Activated naive CD4-positive, alpha-beta T cell treated with anti-CD3 and anti-CD28 coated beads, Interleukin-2, amount 50 U/mL, for 72 hours (primary cell): ENCODE measurements at regions not wholly inside any gene's neighbourhood (a gene's known extent, or its start where the extent isn't known, plus 50 kb on each side); places are given as distances from the start of the nearest gene placed in this dataset.
"Not testable (repeated sequence)": the region's sequence is repeated elsewhere in the genome, so short reads cannot be mapped to it uniquely, and the experiment has no call there.

ENCODE experiments used
- ATAC-seq, 2 donors: fragments of 150-1000 bp; cut with Tn5 transposase; 2 replicates each; pipeline ENCODE4 v1.10.0; 2021; ENCODE audit warnings: mild to moderate bottlenecking in 2 of 2, moderate library complexity in 2 of 2
- DNase-seq, 2 donors: peaks; one replicate each; pipeline ENCODE4 v3.0.0; 2021 to 2022; ENCODE audit warnings: low spot score in 2 of 2
- H3K27ac Mint-ChIP-seq, 2 donors: one replicate each; pipeline ENCODE4 v1.8.0; 2022; ENCODE audit warnings: mild to moderate bottlenecking in 2 of 2, mixed read lengths in 2 of 2
- H3K36me3 Mint-ChIP-seq, 2 donors: one replicate each; pipeline ENCODE4 v1.8.0; 2022; ENCODE audit warnings: mixed read lengths in 2 of 2
- H3K9me3 Mint-ChIP-seq, 2 donors: one replicate each; pipeline ENCODE4 v1.8.0; 2022; ENCODE audit warnings: mixed read lengths in 2 of 2

GRCh38 chr1:113307771-113308445, 82.4 kb upstream of the MAGI3 start:
- no peak for ATAC-seq
- Mint-ChIP-seq H3K27ac (no peak overlapping the region), H3K36me3 (peaks cover 7 to 15% of the 10 kb centered on the region in 2 donors), H3K9me3 (peaks cover 8% of the 10 kb centered on the region in 2 donors)
- DNase-seq: no peak

- Mint-ChIP-seq H3K9me3 (peaks cover 9 to 12% of the 10 kb centered on the region in 2 donors), H3K36me3 (peaks cover 11 to 21% of the 10 kb centered on the region in 2 donors)
- not testable (repeated sequence) for ATAC-seq, DNase-seq, H3K27ac Mint-ChIP-seq
Measured at GRCh38 chr1:113312651-113313050, 77.7 kb upstream of the MAGI3 start.

GRCh38 chr1:113314600-113314999, 75.7 kb upstream of the MAGI3 start:
- DNase-seq (no peak), ATAC-seq (no peak)
- Mint-ChIP-seq H3K36me3 (peaks cover 11 to 21% of the 10 kb centered on the region in 2 donors), H3K9me3 (peaks cover 9 to 12% of the 10 kb centered on the region in 2 donors), H3K27ac (no peak overlapping the region)

DNA sequence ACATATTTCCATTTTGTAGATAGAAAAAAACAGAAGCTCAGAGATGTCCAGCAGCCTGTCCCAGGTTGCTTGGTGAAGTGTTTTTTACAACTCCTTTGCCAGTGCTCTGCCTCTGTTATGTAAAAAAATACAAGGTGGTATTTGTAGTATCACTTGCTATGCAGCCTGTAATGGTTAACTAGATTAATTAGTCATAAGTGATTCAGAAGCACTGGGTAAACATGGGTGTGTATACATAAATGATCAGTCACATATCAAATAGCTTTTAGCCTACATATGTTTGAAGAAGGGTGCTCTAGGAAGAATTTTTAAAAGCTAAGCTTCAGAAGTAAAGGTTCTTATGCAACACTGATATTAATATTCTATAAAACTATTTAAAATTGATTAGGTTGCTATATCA, 70.0 kb upstream of the MAGI3 start:
- no peaks in the 10 kb centered on the region for H3K36me3 Mint-ChIP-seq
- no peaks in the 10 kb centered on the region for H3K9me3 Mint-ChIP-seq
- no peak overlapping the region for H3K27ac Mint-ChIP-seq
- no peak for ATAC-seq
- DNase-seq: no peak

- no peaks in the 10 kb centered on the region for H3K36me3 Mint-ChIP-seq
- no peak for DNase-seq
- no peak for ATAC-seq
Measured at GRCh38 chr1:113320972-113321680, 69.2 kb upstream of the MAGI3 start.

DNA sequence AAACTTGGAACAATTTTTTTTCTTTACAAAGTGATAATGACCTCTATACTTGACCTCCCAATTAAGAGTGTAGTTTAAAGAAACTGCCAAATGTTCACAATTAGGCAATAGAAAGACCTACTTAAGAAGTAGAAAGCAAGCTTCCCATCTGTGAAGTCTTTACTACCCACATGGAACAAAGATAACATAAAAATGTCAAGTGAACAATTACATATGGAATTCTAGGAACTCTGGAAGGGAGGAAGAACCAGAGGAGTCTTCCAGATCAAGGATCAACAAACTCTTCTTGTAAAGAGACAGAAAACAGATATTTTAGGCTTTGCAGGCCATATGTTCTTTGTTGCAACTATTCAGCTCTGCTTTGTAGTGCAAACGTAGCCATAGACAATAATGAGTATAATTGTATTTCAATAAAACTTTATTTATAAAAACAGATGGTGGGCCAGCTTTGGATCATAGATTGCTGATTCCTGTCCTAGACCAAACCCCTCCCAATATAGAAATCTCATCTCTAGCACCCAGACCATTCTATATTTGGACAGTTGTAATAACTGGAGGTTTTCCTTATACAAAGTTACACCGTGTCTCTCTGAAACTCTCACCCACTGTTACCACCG, 68.4 kb upstream of the MAGI3 start:
- Mint-ChIP-seq H3K27ac (no peak overlapping the region), H3K36me3 (no peaks in the 10 kb centered on the region), H3K9me3 (no peaks in the 10 kb centered on the region)
- DNase-seq (no peak), ATAC-seq (no peak)

More at GRCh38 chr1:113320972-113321680, 69.2 kb upstream of the MAGI3 start:
- Mint-ChIP-seq H3K27ac (no peak overlapping the region), H3K9me3 (no peaks in the 10 kb centered on the region)

DNA sequence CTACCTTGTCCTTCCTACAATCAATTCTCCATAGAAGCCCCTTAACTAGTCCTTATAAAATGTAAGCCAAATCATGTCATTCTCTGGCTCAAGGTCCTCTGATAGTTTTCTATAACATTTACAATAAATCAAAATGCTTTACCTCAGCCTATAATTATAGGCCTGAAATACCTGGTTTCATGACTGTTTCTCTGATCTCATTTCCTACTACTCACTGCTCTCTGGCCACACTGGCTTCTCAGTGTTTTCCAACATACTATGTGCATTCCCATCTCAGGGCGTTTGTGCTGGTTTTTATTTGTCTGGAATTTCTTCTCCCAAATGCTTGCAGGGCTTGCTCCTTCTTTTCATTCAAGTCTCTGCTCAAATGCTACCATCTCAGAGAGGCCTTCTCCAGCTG, 67.9 kb upstream of the MAGI3 start:
- ATAC-seq (no peak), DNase-seq (no peak)
- H3K9me3 Mint-ChIP-seq: no peaks in the 10 kb centered on the region
- no peak overlapping the region for H3K27ac Mint-ChIP-seq
- no peaks in the 10 kb centered on the region for H3K36me3 Mint-ChIP-seq

DNA sequence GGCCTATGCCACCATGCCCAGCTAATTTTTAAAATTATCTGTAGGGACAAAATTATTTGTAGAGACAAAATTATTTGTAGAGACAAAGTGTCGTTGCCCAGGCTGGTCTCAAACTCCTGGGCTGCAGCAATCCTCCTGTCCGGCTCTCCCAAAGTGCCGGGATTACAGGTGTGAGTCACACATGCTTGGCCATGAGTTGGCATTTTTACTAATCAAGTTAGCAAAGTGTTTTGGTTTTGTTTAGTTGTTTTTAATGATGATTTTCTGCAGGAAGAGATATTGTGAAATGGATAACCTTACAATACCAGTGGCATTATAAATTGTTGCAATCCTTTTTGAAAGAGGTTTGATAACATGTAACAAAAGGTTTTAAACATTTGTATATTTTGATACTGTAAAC, 65.3 kb upstream of the MAGI3 start:
- H3K27ac Mint-ChIP-seq: no peak overlapping the region
- no peak for DNase-seq
- ATAC-seq: no peak
- H3K9me3 Mint-ChIP-seq: no peaks in the 10 kb centered on the region
- no peaks in the 10 kb centered on the region for H3K36me3 Mint-ChIP-seq

DNA sequence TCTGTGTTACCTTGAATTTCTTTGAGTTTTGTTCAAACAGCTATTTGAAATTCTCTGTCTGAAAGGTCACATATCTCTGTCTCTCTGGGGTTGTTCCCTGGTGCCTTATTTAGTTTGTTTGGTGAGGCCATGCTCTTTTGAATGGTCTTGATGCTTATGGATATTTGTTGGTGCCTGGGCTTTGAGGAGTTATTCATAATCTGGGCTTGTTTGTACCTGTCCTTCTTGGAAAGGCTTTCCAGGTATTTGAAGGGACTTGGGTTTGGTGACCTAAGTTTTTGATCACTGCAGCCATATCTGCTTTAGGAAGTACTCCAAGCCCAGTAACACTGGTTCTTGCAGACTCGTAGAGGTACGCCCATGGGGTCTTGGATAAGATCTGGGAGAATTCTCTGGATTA, 63.3 kb upstream of the MAGI3 start:
- peak overlapping the region in 1 of 2 donors; percentile 14 for H3K27ac Mint-ChIP-seq
- ATAC-seq: no peak
- H3K36me3 Mint-ChIP-seq: no peaks in the 10 kb centered on the region
- DNase-seq: no peak
- H3K9me3 Mint-ChIP-seq: no peaks in the 10 kb centered on the region

DNA sequence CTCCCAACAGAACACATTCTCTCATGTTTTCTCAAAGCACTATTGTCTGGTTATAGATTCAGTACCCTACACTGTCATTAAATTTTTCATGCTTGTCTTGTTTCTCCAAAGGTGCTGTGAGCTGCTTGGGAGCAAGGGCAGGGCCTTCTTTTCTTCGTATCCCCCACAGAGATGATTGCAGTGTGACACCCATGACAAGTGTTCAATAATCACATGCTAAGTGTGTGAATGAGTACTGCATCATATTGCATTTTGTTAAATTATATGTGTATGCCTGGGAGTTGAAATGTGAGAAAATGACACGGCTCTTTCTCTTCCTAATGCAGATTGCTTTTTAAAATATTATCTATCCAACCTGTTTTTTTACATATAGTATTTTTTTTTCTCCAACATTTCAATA, 57.3 kb upstream of the MAGI3 start:
- no peak overlapping the region for H3K27ac Mint-ChIP-seq
- H3K36me3 Mint-ChIP-seq: no peaks in the 10 kb centered on the region
- no peak for DNase-seq
- no peak for ATAC-seq
- H3K9me3 Mint-ChIP-seq: no peaks in the 10 kb centered on the region

DNA sequence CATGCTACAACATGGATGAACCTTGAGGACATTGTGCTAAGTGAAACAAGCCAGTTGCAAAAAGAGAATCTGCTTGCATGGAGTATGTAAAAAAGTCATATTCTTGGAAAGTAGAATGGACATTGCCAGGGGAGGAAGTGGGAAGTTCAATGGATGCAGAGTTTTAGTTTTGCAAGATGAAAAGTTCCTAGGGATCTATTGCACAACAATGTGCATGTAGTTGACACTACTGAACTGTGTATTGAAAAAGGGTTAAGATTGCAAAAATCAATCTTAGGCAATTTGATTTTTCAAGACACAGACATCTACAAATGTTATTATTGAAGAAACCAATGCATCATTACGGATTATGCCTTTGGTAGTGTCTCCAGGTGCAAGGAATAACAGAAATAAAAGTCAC, 50.3 kb upstream of the MAGI3 start:
- H3K36me3 Mint-ChIP-seq: no peaks in the 10 kb centered on the region

More for the DNA sequence above, 50.3 kb upstream of the MAGI3 start:
- H3K9me3 Mint-ChIP-seq: peaks cover 0 to 4% of the 10 kb centered on the region in 2 donors
- H3K27ac Mint-ChIP-seq: no peak overlapping the region
- ATAC-seq (no peak), DNase-seq (no peak)
